NCI-H2227 treated with DMSO at 0.1 percent for 48 hours (cell line): ENCODE measurements at regions not wholly inside any gene's neighbourhood (a gene's known extent, or its start where the extent isn't known, plus 50 kb on each side); places are given as distances from the start of the nearest gene placed in this dataset.

ENCODE experiments used
- DNase-seq: peaks from one replicate; lab custom pipeline; 2025; lab: John Stamatoyannopoulos, UW

GRCh38 chr10:125398270-125398669 lies 237.9 kb upstream of the CTBP2 start:
- no peak for DNase-seq

GRCh38 chr10:125397608-125398007 lies 237.2 kb upstream of the CTBP2 start:
- DNase-seq, result no peak

DNA sequence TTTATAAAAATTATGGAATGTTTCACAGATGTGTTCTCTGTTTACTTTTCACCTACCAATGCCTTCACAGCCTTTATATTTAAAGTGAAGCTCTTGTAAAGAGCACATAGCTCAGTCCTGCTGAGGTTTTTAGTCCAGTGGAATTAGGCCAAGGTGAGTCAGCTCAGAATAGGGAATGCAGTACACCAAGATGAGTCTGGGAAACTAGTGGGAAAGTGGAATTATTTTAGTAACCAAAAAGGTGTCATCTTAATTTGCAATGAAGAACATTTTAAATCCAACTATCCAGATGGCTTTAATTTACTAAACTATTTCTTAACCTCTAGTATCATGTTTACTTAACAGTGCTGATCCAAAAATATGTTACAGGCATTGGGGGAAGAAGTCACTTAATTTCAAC lies 236.3 kb upstream of the CTBP2 start:
- no peak for DNase-seq

- no peak for DNase-seq
These were observed 232.2 kb upstream of the CTBP2 start for GRCh38 chr10:125392609-125393008.

DNA sequence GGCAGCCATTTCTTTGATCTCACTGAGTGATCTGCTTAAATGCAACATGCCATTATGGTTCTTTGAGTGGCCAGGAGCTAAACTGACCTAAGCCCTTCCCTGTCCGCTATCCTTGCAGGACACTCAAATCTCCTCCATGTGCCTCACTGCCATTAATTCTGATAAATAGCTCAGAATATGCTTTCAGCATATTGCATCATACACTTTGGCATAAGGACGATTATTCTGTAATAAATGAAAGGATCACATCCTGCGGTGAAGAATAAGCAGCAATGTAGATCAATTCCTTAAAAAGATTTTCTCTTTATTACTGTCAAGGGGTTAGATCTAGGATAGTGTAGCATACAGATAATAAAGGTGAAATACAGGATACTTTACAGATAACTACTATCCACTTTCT lies 231.8 kb upstream of the CTBP2 start:
- DNase-seq, result no peak

GRCh38 chr10:125389648-125390047 lies 229.3 kb upstream of the CTBP2 start:
- DNase-seq, result no peak

GRCh38 chr10:125379592-125379991 lies 219.2 kb upstream of the CTBP2 start:
- DNase-seq, result no peak

DNA sequence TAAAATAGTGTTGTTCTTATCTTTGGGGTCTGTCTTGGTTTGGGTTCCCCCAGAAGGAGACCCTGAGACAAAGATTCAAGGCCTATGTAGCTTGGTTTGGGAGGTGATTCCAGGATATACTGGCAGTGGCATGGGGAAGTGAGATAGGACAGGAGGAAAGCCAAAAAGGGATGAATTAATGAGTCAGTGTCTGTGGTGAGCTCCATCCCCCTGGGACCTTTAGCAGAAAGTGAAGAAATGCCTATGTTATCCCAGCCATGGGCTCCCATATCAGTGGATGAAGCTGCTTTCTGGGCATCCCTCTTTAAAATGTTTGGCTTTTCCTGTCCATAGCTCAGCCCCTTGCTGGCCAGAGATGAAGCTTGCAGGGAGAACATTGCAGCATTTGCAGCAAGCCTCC lies 217.0 kb upstream of the CTBP2 start:
- DNase-seq, result no peak

GRCh38 chr10:125375210-125375609 lies 214.8 kb upstream of the CTBP2 start:
- DNase-seq, result no peak

- DNase-seq, result no peak
These were observed 213.2 kb upstream of the CTBP2 start for GRCh38 chr10:125373546-125373945.

GRCh38 chr10:125370578-125370977 lies 210.2 kb upstream of the CTBP2 start:
- DNase-seq, result no peak

- no peak for DNase-seq
These were observed 209.3 kb upstream of the CTBP2 start for GRCh38 chr10:125369382-125370326.

DNA sequence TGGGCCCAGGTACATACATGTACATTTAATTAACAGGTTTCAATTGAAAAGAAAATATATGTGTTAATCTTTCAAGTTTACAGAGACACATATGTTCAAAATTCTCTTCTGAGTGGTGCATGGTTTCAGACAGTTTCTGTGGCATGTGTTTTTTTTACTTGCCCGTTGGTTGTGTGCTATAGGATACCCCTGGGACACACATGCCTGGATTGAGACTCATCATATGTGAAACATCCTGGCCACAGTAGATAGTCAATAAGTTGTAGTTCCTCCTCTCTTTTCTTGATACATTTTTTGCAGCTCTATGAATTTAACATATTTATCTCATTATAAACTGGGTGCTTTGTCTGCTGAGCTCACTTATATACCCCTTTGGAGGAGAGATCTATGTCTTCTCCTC lies 207.8 kb upstream of the CTBP2 start:
- DNase-seq, result no peak

DNA sequence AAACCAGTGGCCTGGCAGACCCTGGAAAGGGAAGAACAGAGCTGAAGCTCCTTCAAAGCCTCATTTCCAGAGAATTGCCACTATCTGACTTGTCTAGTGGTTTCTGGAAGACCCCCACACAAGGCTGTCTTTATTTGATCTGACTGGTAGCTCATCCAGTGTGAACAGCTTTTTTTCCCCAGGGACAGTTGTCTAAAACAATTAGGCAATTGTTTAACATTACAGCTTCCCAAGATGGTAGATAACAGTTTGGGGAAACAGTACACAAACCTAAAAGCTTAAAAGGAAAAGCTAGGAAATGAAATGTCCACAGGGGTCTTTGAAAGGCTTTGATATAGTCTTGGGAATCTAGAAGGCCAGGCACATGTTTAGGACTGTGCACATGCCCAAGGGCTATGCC lies 203.4 kb upstream of the CTBP2 start:
- DNase-seq, result no peak

DNA sequence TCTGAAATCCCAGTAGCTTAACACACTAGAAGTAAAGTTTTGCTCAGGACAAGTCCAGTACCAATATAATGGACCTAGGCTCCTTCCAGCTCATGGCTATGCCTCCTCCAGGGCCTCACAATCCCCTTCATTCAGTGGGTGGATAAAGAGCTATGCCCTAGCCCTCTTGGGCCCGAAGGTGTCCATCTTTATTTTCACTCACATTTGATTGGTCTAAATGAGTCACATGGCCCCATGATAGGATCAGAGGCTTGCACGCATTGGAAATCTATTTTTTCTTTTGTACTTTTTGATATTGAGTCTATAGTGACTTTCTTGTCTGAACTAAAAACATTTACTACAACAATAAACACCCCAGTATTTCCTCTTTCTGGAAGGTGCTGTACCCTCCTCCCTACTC lies 202.6 kb upstream of the CTBP2 start:
- DNase-seq, result no peak

DNA sequence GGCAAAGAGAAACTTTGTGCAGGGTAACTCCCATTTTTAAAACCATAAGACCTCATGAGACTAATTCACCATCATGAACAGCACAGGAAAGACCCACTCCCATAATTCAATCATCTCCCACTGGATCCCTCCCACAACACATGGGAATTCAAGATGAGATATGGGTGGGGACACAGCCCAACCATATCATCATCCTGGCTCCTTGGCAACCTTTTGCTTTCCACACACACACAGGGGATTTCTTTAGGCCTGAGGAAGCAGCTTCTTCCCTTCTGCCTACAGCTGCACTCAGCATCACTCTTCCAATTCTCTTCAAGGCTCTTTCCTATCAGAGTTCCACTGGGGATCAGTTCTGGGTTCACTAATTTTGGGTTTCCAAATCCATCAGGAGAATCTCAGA lies 199.0 kb upstream of the CTBP2 start:
- DNase-seq, result no peak

DNA sequence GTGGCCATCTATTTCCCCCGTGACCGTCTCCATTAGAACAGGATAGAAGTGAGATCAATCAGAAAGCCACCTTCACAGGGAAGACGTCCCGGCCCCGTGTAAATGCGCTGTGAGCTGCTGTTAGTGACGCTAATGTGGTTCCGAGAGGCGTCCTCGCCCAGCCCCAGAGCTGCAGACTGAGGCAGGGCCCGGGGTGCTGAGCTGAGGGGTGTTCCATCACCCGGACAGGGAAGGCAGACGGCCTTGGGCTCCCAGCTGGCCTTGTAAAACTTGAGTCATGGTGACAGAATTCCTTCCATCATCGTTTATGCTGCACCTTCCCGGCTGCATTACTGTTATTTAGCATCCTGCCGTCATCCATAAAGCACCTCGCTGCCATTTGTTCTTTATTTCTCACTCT lies 195.3 kb upstream of the CTBP2 start:
- DNase-seq, result no peak

DNA sequence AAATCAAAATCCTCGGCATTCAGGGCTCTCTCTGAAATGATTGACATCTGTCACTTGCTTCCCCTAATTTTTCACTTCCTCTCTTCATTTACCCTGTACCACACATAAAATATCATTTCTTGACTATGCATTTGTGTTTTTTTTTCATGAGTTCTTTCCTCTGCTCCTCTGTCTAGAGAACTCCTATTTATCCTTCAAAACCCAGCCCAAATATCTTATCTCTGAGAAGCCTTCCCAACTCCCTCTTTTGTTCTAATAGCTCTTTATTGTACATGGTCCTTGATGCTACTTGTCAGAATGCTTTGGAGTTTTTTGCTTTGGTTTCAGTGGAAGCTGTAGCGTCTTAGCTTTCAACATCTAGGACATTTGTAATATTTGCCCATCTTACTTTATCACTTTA lies 190.2 kb upstream of the CTBP2 start:
- DNase-seq, result no peak

DNA sequence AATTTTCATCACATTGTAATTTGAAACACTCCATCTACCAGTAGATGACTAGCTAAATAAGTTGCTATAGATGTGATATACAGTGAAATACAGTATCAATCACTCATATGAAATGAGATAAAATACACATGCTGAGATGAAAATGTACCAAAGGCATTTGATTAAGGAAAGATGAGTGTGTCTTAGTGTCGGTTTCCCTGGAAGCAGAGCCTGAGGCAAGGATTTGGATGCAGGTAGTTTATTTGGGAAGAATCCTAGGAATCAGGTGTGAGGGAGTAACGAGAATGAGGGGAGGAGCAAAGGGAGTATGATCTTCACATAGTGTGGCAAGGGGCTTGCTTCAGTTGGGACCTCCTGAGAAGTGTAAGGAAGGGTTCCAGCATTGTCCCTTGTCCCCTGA lies 188.2 kb upstream of the CTBP2 start:
- DNase-seq, result no peak

DNA sequence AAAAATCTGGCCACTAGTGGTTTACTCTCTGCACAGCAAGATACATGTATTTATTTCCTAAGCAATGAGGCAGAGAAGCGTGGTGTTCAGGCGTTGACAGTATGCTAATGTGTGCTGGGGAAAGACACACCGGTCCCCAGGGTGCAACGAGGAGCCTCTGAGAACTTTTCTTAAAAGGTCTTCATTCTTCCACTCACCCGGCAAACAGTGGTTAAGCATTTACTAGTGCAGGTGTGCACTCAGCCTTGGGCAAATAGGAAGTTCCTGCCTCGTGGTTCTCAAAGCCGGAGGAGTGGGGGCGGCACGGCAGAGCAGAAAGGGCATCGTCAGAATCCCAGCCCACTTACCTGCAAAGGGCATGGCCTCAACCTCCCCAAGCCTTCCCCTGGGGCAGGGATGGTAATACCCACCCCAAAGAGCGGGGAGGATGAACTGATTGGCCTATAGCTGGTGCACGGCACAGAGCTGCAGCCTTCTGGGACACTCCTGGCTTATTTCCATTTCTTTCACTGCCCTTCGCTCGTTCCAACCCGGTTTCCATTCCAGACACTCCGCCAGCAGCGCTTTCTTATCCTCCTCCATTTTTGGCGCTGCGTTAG lies 184.3 kb upstream of the CTBP2 start:
- DNase-seq, result peak; percentile 2

- DNase-seq, result no peak
These were observed 183.6 kb upstream of the CTBP2 start for GRCh38 chr10:125343983-125344382.

GRCh38 chr10:125343118-125343925 lies 183.0 kb upstream of the CTBP2 start:
- DNase-seq, result no peak

- DNase-seq, result no peak
These were observed 181.2 kb upstream of the CTBP2 start for GRCh38 chr10:125341611-125342010.
